PC-9 (cell line): ENCODE measurements at regions not wholly inside any gene's neighbourhood (a gene's known extent, or its start where the extent isn't known, plus 50 kb on each side); places are given as distances from the start of the nearest gene placed in this dataset.
"Not testable (repeated sequence)": the region's sequence is repeated elsewhere in the genome, so short reads cannot be mapped to it uniquely, and the experiment has no call there.

Experiments
- BruUV-seq: library from RNA; stranded (reverse); fragments of 400-500 nt; replicated peaks from 2 replicates; lab custom pipeline; 2021; lab: Mats Ljungman, UMichigan
- CTCF ChIA-PET: fragments of 300-600 bp; sonication (Branson Sonifier 250); formaldehyde crosslinking; loops from one replicate; lab custom pipeline; 2022; ENCODE audit warnings: antibody characterized with exemption; lab: Charles Lee
- POLR2A ChIA-PET: fragments of 300-600 bp; sonication (Branson Sonifier 250); formaldehyde crosslinking; loops from one replicate; lab custom pipeline; 2022; ENCODE audit warnings: antibody characterized with exemption; ENCODE audit not compliant: unreplicated experiment; lab: Charles Lee
- DNase-seq, 2 experiments: peaks; one replicate each; pipeline versions ENCODE4 v3.0.0 to v3.0.0-alpha.2; 2015 to 2022; ENCODE audit warnings: mixed read lengths in 1 of 2
- H2AFZ ChIP-seq: fragments of 200-600 bp; sonication (generic); 2 replicates; pipeline ENCODE4 v1.8.1; 2017; ENCODE audit warnings: antibody characterized with exemption
- H3F3A ChIP-seq: fragments of 200-600 bp; sonication (generic); 2 replicates; pipeline ENCODE4 v1.8.1; 2017; ENCODE audit warnings: antibody characterized with exemption, mild to moderate bottlenecking, low read depth; ENCODE audit not compliant: insufficient read depth
- H3K27ac ChIP-seq: fragments of 200-600 bp; sonication (generic); 2 replicates; pipeline ENCODE4 v1.6.1; 2016; ENCODE audit warnings: mixed run types
- H3K27me3 ChIP-seq: fragments of 200-600 bp; sonication (generic); 2 replicates; pipeline ENCODE4 v1.6.1; 2016; ENCODE audit warnings: low read depth, mixed run types; ENCODE audit not compliant: insufficient read depth
- H3K36me3 ChIP-seq: fragments of 200-600 bp; sonication (generic); 2 replicates; pipeline ENCODE4 v1.6.1; 2016; ENCODE audit warnings: low read depth, mixed run types
- H3K4me1 ChIP-seq: fragments of 200-600 bp; sonication (generic); replicated peaks from 2 replicates; pipeline ENCODE4 v1.6.1; 2016; ENCODE audit warnings: mixed run types; ENCODE audit not compliant: insufficient read depth
- H3K4me2 ChIP-seq: fragments of 200-600 bp; sonication (generic); 2 replicates; pipeline ENCODE4 v1.6.1; 2017; ENCODE audit warnings: mixed run types
- H3K4me3 ChIP-seq: fragments of 200-600 bp; sonication (generic); 2 replicates; pipeline ENCODE4 v1.6.1; 2016; ENCODE audit warnings: mixed run types
- H3K79me2 ChIP-seq: fragments of 200-600 bp; sonication (generic); 2 replicates; pipeline ENCODE4 v1.6.1; 2017; ENCODE audit warnings: low read depth, mixed run types
- H3K9me2 ChIP-seq: fragments of 200-600 bp; sonication (generic); 2 replicates; pipeline ENCODE4 v1.8.1; 2017; ENCODE audit warnings: mild to moderate bottlenecking; ENCODE audit not compliant: insufficient read depth
- H3K9me3 ChIP-seq: fragments of 200-600 bp; sonication (generic); 2 replicates; pipeline ENCODE4 v1.8.1; 2016; ENCODE audit warnings: low read depth; ENCODE audit not compliant: insufficient read depth
- H4K20me1 ChIP-seq: fragments of 200-600 bp; sonication (generic); 2 replicates; pipeline ENCODE4 v1.8.1; 2017; ENCODE audit not compliant: insufficient read depth
- EZH2 ChIP-seq: fragments of 200-600 bp; sonication (generic); IDR thresholded peaks from 2 replicates; pipeline ENCODE4 v1.8.0; 2017; ENCODE audit warnings: antibody characterized with exemption, low read depth
- intact Hi-C: fragments of 100-400 bp; cut with micrococcal nuclease; formaldehyde crosslinking; loops from one replicate; pipeline ENCODE4 v1.10.0; 2022; ENCODE audit not compliant: unreplicated experiment
- TF ChIP-seq, protein P1 (sequence below): fragments of 200-600 bp; sonication (generic); conservative IDR thresholded peaks from 2 replicates; pipeline ENCODE4 v1.6.1; 2017; ENCODE audit warnings: mixed run types, antibody characterized with exemption, mild to moderate bottlenecking, moderate library complexity

DNA sequence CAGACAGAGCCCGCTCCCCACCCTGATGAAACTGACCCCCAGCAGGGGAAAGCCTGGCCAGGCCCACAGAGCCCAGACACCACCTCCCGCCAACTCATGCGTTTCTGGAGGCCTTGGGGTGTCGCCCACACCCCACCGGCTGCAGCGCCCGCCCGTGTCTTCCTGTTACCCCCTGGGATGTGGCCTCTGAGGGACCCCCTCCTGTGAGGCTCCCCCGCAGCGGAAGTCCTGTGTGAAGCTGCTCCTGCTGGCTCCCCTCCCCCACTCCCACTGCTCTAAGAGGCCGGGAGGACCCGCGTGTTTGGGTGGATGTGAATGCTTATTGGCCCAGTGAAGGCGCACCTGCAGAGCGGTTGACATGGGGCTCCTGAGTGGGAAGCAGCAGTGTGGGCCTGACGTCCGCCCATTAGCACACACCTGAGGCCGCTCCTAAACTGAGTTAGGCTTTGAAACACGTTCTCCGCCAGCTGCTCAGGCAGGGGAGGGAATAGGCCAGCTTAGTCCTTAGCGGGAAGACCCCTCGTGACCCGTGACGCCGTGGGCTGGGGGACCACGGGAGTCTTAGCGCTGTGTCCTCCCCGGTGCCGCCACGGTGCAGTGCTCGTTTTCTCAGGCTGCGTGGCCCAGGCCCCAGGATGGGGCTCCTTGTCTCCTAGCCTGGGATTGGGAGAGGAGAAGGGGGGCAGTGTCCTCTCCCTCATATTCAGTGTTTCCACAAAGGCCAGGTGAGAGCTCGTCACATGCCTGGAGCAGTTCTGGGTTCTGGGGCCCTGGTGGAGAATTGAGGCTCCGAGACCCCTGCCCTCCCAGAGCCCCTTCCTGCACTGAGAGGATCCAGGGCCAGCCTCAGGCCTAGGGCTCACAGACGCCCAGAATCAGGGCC is 323.4 kb upstream of the SFSWAP start:
- POLR2A ChIA-PET: no interaction called here
- CTCF ChIA-PET: no interaction called here

DNA sequence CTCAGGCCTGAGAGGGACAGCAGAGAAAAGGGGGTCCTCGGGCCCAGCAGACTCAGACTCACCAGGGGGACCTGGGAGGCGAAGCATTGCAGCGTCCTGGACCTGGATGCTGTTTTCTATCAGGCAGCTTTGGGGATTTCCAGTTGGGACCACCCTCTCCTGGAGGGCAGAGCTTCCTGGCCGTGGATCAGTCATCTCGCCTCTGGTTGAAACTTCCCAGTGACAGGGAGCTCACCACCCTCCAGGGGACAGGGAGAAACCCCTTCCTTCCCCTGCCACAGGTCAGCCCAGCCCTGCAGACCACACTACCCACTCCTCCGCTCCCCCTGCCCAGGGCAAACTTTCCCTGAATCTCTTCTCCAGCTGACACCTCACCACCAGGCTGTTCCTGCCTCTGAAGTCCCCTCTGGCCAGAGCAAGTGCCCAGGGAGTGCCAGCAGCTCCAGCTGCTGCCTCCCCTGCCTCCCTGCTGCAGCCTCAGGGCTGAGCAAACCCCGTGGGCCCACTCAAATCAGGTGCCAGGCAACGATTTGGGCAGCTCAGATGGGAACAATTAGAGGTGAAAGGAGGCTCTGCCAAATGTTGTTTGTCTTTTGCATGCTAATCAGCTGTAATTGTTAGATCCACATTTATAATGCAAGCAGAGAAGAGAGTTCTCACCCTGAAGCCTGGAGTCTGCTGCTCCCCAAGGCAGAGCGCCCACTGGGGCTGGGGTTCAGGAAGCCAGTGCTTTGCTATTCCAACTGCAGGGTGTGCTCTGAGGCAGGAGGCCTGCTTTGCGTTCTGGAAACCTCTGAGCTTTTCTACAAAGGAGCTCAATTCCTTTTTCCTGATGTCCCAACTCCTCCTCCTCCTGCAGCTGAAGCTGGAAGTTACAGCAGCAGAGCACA is 322.5 kb upstream of the SFSWAP start:
- H3F3A ChIP-seq, BruUV-seq, H3K4me2 ChIP-seq, H2AFZ ChIP-seq, H3K79me2 ChIP-seq, POLR2A ChIA-PET, H3K36me3 ChIP-seq, H3K4me1 ChIP-seq, H3K9me2 ChIP-seq, H3K9me3 ChIP-seq, intact Hi-C loops, H4K20me1 ChIP-seq, DNase-seq, CTCF ChIA-PET, H3K4me3 ChIP-seq, H3K27ac ChIP-seq: not testable (repeated sequence)
- peaks cover 81% of the 10 kb centered on the region for H3K27me3 ChIP-seq

More for the DNA sequence above, 323.4 kb upstream of the SFSWAP start:
- Histone ChIP-seq H3F3A (no peaks in the 10 kb centered on the region), H3K9me2 (no peaks in the 10 kb centered on the region), H3K9me3 (no peaks in the 10 kb centered on the region), H3K27me3 (peaks cover 84% of the 10 kb centered on the region), H4K20me1 (no peaks in the 10 kb centered on the region; the same call in 1 of the 2 replicates), H3K4me1 (no peaks in the 10 kb centered on the region), H3K27ac (no peak overlapping the region), H2AFZ (no peak overlapping the region), H3K79me2 (no peaks in the 10 kb centered on the region), H3K4me3 (no peak overlapping the region), H3K36me3 (no peaks in the 10 kb centered on the region), H3K4me2 (no peak overlapping the region)
- no peak for TF ChIP-seq EZH2
- TF ChIP-seq, protein P1, sequence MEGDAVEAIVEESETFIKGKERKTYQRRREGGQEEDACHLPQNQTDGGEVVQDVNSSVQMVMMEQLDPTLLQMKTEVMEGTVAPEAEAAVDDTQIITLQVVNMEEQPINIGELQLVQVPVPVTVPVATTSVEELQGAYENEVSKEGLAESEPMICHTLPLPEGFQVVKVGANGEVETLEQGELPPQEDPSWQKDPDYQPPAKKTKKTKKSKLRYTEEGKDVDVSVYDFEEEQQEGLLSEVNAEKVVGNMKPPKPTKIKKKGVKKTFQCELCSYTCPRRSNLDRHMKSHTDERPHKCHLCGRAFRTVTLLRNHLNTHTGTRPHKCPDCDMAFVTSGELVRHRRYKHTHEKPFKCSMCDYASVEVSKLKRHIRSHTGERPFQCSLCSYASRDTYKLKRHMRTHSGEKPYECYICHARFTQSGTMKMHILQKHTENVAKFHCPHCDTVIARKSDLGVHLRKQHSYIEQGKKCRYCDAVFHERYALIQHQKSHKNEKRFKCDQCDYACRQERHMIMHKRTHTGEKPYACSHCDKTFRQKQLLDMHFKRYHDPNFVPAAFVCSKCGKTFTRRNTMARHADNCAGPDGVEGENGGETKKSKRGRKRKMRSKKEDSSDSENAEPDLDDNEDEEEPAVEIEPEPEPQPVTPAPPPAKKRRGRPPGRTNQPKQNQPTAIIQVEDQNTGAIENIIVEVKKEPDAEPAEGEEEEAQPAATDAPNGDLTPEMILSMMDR: no peak
- no peak for DNase-seq
- intact Hi-C loops: no loop called here
- no TSS peak for BruUV-seq

DNA sequence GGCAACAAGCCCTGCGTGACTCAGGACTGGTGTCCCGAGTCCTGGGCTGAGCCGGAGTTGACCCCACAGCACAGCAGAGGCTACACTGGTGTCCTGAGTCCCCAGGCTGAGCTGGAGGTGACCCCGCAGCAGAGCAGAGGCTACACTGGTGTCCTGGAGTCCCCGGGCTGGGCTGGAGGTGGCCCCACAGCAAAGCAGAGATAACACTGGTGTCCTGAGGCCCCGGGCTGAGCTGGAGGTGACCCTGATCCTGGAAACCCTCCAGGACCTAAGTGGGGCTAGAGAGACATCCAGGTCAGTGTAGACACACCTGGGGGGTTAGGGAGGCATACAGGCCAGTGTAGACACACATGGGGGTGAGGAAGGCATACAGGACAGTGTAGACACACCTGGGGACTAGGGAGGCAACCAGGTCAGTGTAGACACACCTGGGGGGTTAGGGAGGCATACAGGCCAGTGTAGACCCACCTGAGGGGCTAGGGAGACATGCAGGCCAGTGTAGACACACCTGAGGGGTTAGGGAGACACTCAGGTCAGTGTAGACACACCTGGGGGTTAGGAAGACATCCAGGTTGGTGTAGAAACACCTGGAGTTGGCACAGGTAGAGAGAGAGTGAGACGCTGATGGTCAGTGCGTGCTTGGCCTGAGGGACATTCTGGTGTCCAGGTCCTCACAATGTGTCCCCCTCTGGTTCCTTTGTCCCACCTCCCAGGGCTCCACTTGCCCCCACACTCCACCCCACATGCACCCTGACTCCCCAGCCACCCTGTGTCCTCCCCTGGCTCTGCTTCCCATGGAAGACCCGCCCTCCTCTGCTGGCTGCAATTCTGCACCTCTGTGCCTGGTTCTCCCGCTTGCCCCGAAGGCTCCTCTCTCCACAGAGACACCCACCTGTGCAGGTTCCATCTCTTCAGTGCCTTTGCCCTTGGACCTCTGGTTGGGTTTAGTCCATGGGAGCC is 321.6 kb upstream of the SFSWAP start:
- Histone ChIP-seq H3K4me2 (no peak overlapping the region), H3K27me3 (peaks cover 72% of the 10 kb centered on the region), H3K36me3 (no peaks in the 10 kb centered on the region), H3F3A (no peaks in the 10 kb centered on the region), H3K79me2 (no peaks in the 10 kb centered on the region), H4K20me1 (no peaks in the 10 kb centered on the region), H3K9me3 (no peaks in the 10 kb centered on the region), H2AFZ (no peak overlapping the region), H3K27ac (no peak overlapping the region), H3K9me2 (no peaks in the 10 kb centered on the region), H3K4me3 (no peak overlapping the region), H3K4me1 (no peaks in the 10 kb centered on the region)
- no TSS peak for BruUV-seq
- POLR2A ChIA-PET: no interaction called here
- TF ChIP-seq, protein P1: no peak
- TF ChIP-seq EZH2: no peak
- intact Hi-C loops: no loop called here
- no peak for DNase-seq
- CTCF ChIA-PET: no interaction called here
